Colonic mucosa (tissue), 4 donors: ENCODE measurements at regions not wholly inside any gene's neighbourhood (a gene's known extent, or its start where the extent isn't known, plus 50 kb on each side); places are given as distances from the start of the nearest gene placed in this dataset.
"Not testable (repeated sequence)": the region's sequence is repeated elsewhere in the genome, so short reads cannot be mapped to it uniquely, and the experiment has no call there.

Experiments used
- DNase-seq: peaks from one replicate; pipeline ENCODE4 v3.0.0-alpha.2; 2020
- H3K27ac ChIP-seq: fragments of 200-600 bp; one replicate; pipeline ENCODE4 v1.8.0; 2021
- H3K27me3 ChIP-seq: fragments of 200-600 bp; one replicate; pipeline ENCODE4 v1.8.0; 2021
- H3K36me3 ChIP-seq: fragments of 200-600 bp; one replicate; pipeline ENCODE4 v1.8.0; 2021
- H3K4me1 ChIP-seq: fragments of 200-600 bp; one replicate; pipeline ENCODE4 v1.8.0; 2021; ENCODE audit warnings: mild to moderate bottlenecking
- H3K4me3 ChIP-seq: fragments of 200-600 bp; one replicate; pipeline ENCODE4 v1.8.0; 2021
- H3K9ac ChIP-seq, 2 donors: one replicate each; pipeline ENCODE4 v1.7.0; 2013; ENCODE audit warnings: control low read depth in 2 of 2, low read depth in 2 of 2, low read length in 2 of 2
- H3K9me3 ChIP-seq: fragments of 200-600 bp; one replicate; pipeline ENCODE4 v1.8.0; 2021
- CTCF ChIP-seq: fragments of 200-600 bp; IDR thresholded peaks from one replicate; pipeline ENCODE4 v1.8.0; 2022; ENCODE audit warnings: antibody characterized with exemption, mild to moderate bottlenecking
- intact Hi-C: fragments of 100-400 bp; cut with DNase I; formaldehyde crosslinking; loops from one replicate; pipeline ENCODE4 v1.14.1; 2022
- donor health status: healthy.
- donor health status: DM: no; HTN: no; CAD: no.
- donor health status: DM: no; HTN: no; CAD: no.

- DNase-seq, H3K9ac ChIP-seq, H3K36me3 ChIP-seq, H3K4me1 ChIP-seq, H3K27me3 ChIP-seq, H3K4me3 ChIP-seq, H3K27ac ChIP-seq, H3K9me3 ChIP-seq, intact Hi-C loops: not testable (repeated sequence)
Measured at GRCh38 chr4:189731989-189732388, 208.7 kb upstream of the FRG1 start.

- H3K27me3 ChIP-seq, H3K4me1 ChIP-seq, intact Hi-C loops, H3K4me3 ChIP-seq, DNase-seq, H3K9me3 ChIP-seq, H3K9ac ChIP-seq, H3K36me3 ChIP-seq, H3K27ac ChIP-seq: not testable (repeated sequence)
Measured at GRCh38 chr4:189733507-189733906, 207.2 kb upstream of the FRG1 start.

- H3K36me3 ChIP-seq, H3K4me3 ChIP-seq, H3K4me1 ChIP-seq, H3K27ac ChIP-seq, H3K9ac ChIP-seq, DNase-seq, H3K27me3 ChIP-seq, intact Hi-C loops, H3K9me3 ChIP-seq: not testable (repeated sequence)
Measured at GRCh38 chr4:189734648-189735267, 205.9 kb upstream of the FRG1 start.

GRCh38 chr4:189736656-189737055 is 204.0 kb upstream of the FRG1 start:
- H3K9ac ChIP-seq, H3K4me1 ChIP-seq, H3K9me3 ChIP-seq, H3K36me3 ChIP-seq, H3K27me3 ChIP-seq, DNase-seq, H3K4me3 ChIP-seq, intact Hi-C loops, H3K27ac ChIP-seq: not testable (repeated sequence)

- H3K9me3 ChIP-seq, H3K27me3 ChIP-seq, intact Hi-C loops, H3K4me3 ChIP-seq, DNase-seq, H3K9ac ChIP-seq, H3K36me3 ChIP-seq, H3K27ac ChIP-seq, H3K4me1 ChIP-seq: not testable (repeated sequence)
Measured at GRCh38 chr4:189740118-189740517, 200.6 kb upstream of the FRG1 start.

- Histone ChIP-seq H3K36me3 (no peaks in the 10 kb centered on the region), H3K4me1 (no peaks in the 10 kb centered on the region), H3K9ac (no peak overlapping the region), H3K27ac (no peak overlapping the region), H3K9me3 (no peaks in the 10 kb centered on the region), H3K27me3 (no peaks in the 10 kb centered on the region), H3K4me3 (no peak overlapping the region)
- no peak for TF ChIP-seq CTCF
- intact Hi-C loops, result no loop called here
- DNase-seq, result no peak
Measured at GRCh38 chr4:189740873-189741272, 199.8 kb upstream of the FRG1 start.

GRCh38 chr4:189753092-189753491 is 187.6 kb upstream of the FRG1 start:
- H3K27ac ChIP-seq, H3K4me3 ChIP-seq, H3K27me3 ChIP-seq, intact Hi-C loops, H3K4me1 ChIP-seq, DNase-seq, H3K36me3 ChIP-seq, H3K9ac ChIP-seq, H3K9me3 ChIP-seq: not testable (repeated sequence)

- Histone ChIP-seq H3K9me3 (no peaks in the 10 kb centered on the region), H3K9ac (no peak overlapping the region), H3K27ac (no peak overlapping the region), H3K36me3 (no peaks in the 10 kb centered on the region), H3K4me3 (no peak overlapping the region), H3K27me3 (no peaks in the 10 kb centered on the region), H3K4me1 (no peaks in the 10 kb centered on the region)
- TF ChIP-seq CTCF, result no peak
- DNase-seq, result no peak
- intact Hi-C loops, result no loop called here
Measured at GRCh38 chr4:189763583-189763982, 177.1 kb upstream of the FRG1 start.

- no peak overlapping the region for H3K9ac ChIP-seq
- no peaks in the 10 kb centered on the region for H3K4me1 ChIP-seq
- H3K27ac ChIP-seq, result no peak overlapping the region
- DNase-seq, result no peak
- H3K27me3 ChIP-seq, result no peaks in the 10 kb centered on the region
- no peak overlapping the region for H3K4me3 ChIP-seq
- no peaks in the 10 kb centered on the region for H3K9me3 ChIP-seq
- intact Hi-C loops, result no loop called here
- no peaks in the 10 kb centered on the region for H3K36me3 ChIP-seq
- no peak for TF ChIP-seq CTCF
Measured at GRCh38 chr4:189765301-189765700, 175.4 kb upstream of the FRG1 start.
